ENCODE measurements at regions not wholly inside any gene's neighbourhood (a gene's known extent, or its start where the extent isn't known, plus 50 kb on each side); places are given as distances from the start of the nearest gene placed in this dataset.

GRCh38 chr2:10217489-10218435 is 84.9 kb upstream of the HPCAL1 start:
- Histone ChIP-seq H3K27me3 (no peaks in the 10 kb centered on the region), H3K9me3 (no peaks in the 10 kb centered on the region), H3K4me1 (no peaks in the 10 kb centered on the region), H3K9ac (ENCODE audit: low read depth in 2 of 2, low read length in 2 of 2) (no peak overlapping the region), H3K36me3 (no peaks in the 10 kb centered on the region), H3K27ac (no peak overlapping the region), H3K4me3 (no peak overlapping the region)
- intact Hi-C loops (cut with DNase I), result no loop called here
- no peak for DNase-seq
- TF ChIP-seq CTCF (IDR thresholded peaks at IDR 0.05), result no peak

DNA sequence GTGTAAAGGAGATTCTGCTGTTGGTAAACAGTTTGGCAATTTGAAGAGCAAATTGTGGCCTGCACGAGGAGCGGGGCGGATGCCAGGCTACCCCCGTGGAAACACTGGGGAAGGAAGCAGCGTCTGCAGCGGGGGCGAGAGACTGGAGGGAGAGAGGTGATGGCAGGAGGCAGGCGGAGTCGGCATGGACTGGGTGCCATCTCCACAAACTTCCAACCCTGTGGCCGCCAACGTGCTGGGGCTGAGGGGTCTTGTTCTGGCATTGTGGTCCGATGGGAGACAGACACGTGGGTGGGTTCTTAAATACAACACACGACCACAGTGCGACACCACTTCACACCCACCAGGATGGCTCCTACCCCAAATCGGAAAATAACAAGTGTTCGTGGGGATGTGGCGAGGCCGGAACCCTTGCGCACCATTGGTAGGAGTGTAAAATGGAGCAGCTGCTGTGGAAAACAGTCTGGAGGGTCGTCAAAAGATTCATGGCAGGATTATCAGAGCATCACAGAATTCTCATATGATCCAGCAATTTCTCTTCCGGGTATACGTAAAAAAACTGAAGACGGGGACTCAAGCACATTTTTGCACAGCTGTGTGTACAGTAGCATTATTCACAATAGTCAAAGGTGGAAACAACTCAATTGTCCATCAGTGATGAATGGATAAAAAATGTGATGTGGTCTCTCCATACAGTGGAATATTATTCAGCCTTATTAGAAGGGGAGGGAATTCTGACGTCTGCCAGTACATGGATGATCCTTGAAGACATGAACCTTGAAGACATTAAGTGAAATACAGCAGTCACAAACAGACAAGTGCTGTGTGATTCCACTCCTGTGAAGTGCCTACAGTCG is 82.4 kb upstream of the HPCAL1 start:
- Histone ChIP-seq H3K36me3 (no peaks in the 10 kb centered on the region), H3K27me3 (no peaks in the 10 kb centered on the region), H3K9me3 (no peaks in the 10 kb centered on the region), H3K4me1 (no peaks in the 10 kb centered on the region), H3K4me3 (no peak overlapping the region), H3K9ac (ENCODE audit: low read depth in 2 of 2, low read length in 2 of 2) (no peak overlapping the region), H3K27ac (no peak overlapping the region)
- intact Hi-C loops (cut with DNase I), result no loop called here
- no peak for DNase-seq
- TF ChIP-seq CTCF (IDR thresholded peaks at IDR 0.05), result no peak

DNA sequence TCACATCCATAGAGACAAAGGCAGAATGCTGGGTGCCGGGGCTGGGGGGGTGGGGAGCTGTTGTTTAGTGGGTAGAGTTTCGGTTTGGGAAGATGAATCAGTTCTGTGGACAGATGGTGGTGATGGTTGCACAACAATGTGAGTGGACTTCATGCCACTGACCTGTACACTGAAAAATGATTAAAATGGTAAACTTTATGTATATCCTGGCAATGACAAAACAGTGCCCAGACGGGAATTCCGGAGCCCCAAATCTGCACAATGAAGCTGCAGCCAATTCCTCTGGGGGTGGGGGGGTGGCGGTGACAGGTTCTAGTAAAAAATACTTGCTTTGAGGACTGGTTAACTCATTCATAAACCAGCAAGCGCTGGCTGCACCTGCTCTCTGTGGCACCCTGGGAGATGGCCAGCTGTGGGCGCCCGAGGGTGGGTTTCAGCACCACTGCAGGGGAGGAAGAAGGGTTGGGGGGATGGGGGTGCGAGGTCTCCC is 81.8 kb upstream of the HPCAL1 start:
- Histone ChIP-seq H3K27me3 (no peaks in the 10 kb centered on the region), H3K36me3 (no peaks in the 10 kb centered on the region), H3K27ac (no peak overlapping the region), H3K9ac (ENCODE audit: low read depth in 2 of 2, low read length in 2 of 2) (no peak overlapping the region), H3K4me3 (no peak overlapping the region), H3K4me1 (no peaks in the 10 kb centered on the region), H3K9me3 (no peaks in the 10 kb centered on the region)
- intact Hi-C loops (cut with DNase I), result no loop called here
- DNase-seq, result no peak
- no peak for TF ChIP-seq CTCF (IDR thresholded peaks at IDR 0.05)

- no peaks in the 10 kb centered on the region for H3K36me3 ChIP-seq
These were observed 81.3 kb upstream of the HPCAL1 start for GRCh38 chr2:10221443-10221842.

More at GRCh38 chr2:10221443-10221842, 81.3 kb upstream of the HPCAL1 start:
- no peak for TF ChIP-seq CTCF (IDR thresholded peaks at IDR 0.05)
- H3K9ac ChIP-seq (ENCODE audit: low read depth in 2 of 2, low read length in 2 of 2), result no peak overlapping the region
- no peaks in the 10 kb centered on the region for H3K9me3 ChIP-seq
- H3K27ac ChIP-seq, result no peak overlapping the region
- DNase-seq, result no peak
- no peak overlapping the region for H3K4me3 ChIP-seq
- no peaks in the 10 kb centered on the region for H3K4me1 ChIP-seq
- intact Hi-C loops (cut with DNase I), result no loop called here
- H3K27me3 ChIP-seq, result no peaks in the 10 kb centered on the region

Data from colonic mucosa (tissue), 4 donors.